NCI-H2196 treated with DMSO at 0.1 percent for 48 hours (cell line): ENCODE measurements at regions not wholly inside any gene's neighbourhood (a gene's known extent, or its start where the extent isn't known, plus 50 kb on each side); places are given as distances from the start of the nearest gene placed in this dataset.
"Not testable (repeated sequence)": the region's sequence is repeated elsewhere in the genome, so short reads cannot be mapped to it uniquely, and the experiment has no call there.

ENCODE experiments used
- DNase-seq: peaks from one replicate; lab custom pipeline; 2025; ENCODE audit not compliant: unreplicated experiment; lab: John Stamatoyannopoulos, UW

- no peak for DNase-seq
Measured at GRCh38 chr6:167661552-167662044, 165.1 kb upstream of the AFDN start.

DNA sequence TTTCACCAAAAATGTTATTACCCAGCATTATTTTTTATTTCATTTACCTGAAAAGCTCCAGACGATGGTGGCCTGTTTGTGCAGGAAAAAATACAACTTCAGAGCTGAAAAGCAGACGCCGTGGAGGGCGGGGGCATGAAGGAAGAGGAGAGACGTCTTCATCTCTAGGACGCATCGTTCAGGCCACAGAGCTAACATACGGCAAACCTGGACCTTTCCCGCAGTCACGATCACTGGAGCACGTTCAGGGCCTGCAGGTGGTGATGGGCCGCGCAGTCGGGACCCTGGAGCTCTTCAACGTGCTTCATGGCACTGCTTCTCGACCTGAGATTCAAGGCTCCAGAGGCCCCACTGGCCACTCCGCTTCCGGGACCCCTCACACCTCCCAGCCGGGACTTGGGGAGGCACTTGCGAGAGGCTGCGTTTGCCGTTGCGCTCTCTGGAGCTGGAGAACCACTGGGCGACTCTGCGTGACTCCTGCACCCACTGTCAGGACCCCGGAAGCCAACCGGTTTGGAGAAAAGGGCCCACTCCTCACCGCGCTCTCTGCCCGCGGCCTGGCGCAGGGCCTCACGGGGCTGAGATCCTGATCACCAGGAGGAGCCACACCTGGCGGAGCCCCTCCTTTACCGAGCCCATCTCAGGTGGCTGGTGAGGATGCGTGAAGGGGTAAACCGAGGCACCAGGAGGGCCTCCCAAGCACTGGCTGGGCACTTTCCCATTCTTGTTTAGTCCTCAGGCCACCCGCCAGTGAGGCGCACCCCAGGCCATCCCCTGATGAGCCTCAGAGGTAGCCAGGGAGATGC lies 164.4 kb upstream of the AFDN start:
- no peak for DNase-seq

GRCh38 chr6:167662881-167663205 lies 163.9 kb upstream of the AFDN start:
- DNase-seq, result no peak

DNA sequence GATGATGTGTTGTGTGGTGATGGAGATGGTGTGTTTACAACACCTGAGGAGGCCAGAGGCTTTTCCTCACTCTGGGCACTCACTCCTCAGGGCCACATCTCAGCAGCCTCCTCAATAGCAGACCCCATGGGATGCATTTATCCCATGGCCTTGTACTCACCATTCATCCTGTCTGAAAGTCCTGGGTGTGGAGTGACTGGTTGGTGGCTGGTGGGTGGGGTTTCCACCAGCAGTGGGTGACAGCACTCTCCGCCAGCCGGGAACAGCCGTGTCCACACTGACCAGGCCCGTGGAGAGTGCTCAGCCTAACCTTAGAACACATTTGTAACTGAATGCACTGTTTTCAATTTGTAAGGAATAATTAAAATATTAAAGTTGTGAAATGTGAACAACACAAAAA lies 163.4 kb upstream of the AFDN start:
- DNase-seq, result no peak

DNA sequence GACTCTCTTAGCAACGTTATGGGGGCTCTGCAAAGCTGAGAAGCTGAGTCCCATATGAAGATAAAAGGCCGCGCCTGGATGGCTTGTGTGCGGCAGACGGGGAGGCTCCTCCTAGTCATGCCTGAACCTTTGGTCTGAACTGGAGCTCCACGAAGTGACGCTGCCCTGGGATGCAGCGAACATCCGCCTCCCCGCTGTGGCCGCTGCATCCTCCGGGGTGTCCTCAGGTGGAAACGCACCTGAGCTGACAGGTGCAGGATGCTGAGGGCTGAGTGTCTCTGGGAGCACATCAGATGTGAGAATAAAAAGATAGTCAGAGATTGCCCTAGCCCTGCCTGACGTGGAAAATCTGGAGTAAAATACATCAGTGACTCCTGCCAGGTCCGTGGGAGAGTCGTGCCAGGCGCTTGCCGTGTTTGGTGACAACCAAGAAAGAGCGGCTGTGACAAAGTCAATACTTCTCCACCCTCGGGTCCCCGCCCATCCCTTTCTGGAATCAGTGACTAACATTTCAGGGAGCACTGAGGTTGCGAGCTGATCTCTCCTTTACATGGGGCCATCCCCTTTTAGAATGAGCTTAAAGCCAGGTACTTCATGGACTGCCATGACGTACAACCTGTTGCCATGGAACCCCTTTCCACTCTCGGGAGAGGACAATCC lies 162.8 kb upstream of the AFDN start:
- DNase-seq, result no peak

DNA sequence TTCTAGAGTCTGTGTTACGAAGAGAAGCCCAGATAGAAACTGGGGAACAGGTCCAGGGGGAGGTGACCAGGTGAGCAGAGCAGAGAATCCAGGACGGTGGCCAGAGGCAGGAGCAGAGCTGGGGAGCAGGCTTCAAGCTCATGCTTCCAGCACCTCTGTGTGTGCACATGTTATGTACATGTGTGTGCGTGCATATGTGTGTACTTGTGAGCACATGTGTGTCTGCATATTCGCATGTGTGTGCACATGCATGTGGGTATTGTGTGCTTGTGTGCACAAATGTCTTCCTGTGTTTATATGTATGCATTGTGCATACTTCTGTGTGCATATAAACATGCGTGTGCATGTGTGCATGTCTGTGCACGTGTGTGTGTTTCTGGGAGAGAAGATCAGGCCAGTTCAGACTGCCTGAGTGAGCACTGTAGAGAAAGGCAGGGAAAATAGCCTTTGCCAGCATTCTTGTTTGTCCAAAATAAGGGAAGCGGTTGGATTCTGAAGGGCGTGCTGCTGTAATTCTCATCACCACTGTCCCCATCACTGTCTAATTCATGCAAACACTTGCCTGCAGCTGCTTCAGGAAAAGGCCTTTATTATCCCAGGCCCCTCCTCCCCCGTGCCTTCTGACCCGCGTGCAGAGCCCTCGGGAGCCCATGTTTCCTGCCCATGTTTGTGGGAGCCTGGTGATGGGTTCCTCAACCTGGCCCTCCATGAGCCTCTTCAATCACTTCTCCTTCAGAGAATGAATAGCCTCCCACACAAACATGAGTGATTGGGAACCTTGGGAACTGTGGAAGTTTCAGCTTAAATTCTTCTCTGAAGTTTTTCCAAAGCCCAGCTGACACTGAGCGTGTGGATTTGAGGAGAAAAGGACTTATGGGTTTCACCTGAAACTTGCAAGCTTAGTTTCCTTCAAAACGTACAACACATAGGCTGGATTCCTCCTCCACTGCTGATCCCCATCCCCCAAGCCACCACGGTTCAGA lies 161.7 kb upstream of the AFDN start:
- no peak for DNase-seq

DNA sequence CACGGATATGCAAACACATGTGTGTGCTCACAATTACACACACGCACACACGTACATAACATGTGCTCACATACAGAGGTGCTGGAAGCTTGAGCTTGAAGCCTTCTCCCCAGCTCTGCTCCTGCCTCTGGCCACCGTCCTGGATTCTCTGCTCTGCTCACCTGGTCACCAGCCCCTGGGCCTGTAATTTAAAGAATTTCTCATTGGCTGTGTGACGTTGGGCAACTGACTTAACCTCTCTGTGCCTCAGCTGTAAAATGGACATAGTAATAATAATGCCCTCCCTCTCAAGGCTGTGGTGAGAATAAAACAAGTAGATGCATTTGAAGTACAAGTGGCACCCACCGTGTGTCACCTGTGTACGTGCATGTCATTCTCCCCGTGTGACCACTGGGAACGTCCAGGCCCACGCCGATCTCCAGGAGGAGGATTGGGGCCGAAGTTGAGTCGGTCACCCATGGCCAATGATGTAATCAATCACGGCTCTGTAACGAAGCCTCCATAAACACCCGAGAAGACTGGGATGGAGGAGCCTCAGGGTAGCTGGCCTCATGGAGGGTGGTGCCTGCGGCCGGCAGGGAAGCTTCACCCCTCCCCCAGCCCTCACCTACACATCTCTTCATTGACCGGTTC lies 160.9 kb upstream of the AFDN start:
- DNase-seq, result no peak

GRCh38 chr6:167666571-167667203 lies 160.0 kb upstream of the AFDN start:
- no peak for DNase-seq

DNA sequence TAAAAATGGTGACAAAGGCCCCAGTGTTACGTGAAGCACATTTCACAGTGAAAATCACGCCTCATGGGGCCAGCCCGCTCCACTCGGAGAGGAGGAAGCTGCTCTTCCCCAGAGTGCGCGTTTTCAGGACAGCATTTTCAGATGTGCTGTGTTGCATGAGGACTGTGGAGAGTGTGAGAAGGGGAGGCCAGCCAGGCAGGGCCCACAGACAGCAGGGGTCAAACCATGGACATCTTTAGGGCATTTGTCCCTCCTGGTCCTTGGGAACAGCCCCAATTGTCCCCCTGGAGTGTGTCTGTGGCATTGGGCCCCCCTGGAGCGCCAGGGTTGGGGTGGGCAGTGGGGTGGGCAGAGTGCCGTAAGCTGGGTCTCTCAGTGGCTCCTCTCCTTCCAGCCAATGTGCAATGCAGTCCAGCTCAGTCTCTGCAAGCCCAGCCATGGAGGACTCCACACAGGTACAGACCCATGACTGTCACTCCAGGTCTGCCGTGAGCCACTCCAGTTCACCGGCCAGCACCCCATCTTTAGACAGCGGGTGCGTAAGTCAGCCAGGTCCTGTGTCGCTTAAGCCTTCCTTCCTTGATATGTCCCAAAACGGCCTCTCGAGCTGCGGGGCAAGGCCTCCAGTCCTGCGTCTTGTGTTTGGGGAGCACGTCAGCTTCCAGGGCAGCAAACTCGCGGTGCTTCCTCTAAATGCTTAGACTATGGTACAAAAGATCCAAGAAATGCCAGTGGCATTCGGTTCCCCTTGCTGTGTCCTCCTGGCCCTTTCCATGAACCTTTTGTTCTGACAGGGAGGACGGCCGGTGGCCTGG lies 159.3 kb upstream of the AFDN start:
- no peak for DNase-seq

- DNase-seq, result no peak
Measured at GRCh38 chr6:167668019-167668753, 158.5 kb upstream of the AFDN start.

GRCh38 chr6:167668754-167669552 lies 157.8 kb upstream of the AFDN start:
- DNase-seq, result no peak

- DNase-seq, result no peak
Measured at GRCh38 chr6:167669553-167669849, 157.2 kb upstream of the AFDN start.

DNA sequence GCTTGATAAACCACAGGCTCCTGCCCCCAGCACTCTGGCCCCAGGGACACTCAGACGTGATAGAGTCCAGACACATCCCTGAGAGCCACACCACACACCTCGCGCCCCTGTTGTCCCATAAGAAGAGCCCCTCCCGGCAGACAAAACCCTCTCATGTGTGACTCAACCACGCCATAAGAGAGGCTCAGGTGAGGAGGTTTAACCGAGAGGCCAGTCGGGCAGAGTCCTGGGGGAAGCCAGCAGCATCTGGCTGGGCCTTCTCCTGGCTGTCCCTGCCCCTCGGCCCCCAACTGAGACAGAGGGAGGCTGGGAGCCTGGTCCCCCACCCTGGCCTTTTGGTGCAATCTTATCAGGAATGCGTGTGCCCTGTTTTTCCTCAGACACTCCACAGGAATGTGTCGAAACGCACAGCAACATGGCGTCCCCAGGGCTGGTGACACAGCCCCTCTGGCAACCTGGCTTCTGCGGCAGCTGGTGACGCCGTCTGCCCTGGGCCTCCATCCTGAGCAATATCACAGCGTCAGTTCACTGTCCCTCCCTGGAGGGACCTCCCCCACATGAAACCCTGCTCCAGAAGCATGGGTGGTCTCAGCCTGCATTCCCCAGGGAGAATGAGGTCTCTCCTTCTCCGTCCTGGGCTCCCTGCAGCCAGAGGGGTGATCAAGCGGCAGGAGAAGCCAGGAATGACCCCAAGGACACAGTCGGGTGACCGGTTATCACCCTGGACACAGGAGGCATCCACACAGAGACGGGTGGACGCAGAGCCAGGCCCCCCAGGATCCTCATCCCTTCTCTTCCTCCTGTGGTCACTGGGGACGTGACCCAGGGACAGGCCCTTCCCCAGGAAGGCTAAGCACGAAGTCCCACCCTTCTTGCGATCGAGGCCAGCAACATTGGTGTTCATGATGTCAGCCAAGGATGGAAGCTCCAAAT lies 156.6 kb upstream of the AFDN start:
- DNase-seq, result no peak

DNA sequence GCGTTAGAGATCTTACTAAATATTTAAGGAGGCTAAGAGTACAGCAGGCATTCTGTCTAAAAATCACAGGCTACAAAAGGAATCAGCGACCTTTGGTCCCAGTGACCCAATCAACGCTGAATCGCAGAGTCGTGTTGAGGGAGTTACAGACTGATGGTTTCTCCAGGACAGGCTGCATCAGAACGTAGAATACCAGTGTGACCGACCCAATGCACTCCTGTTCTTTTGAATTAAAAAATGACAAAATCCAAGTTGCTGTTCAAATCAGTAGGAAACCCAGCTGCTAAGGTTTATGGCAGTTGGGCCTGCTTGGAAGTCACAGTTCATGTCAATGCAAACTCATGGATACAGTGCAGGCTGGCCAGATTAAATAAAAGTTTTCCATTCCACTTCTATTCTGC lies 155.8 kb upstream of the AFDN start:
- DNase-seq, result no peak

DNA sequence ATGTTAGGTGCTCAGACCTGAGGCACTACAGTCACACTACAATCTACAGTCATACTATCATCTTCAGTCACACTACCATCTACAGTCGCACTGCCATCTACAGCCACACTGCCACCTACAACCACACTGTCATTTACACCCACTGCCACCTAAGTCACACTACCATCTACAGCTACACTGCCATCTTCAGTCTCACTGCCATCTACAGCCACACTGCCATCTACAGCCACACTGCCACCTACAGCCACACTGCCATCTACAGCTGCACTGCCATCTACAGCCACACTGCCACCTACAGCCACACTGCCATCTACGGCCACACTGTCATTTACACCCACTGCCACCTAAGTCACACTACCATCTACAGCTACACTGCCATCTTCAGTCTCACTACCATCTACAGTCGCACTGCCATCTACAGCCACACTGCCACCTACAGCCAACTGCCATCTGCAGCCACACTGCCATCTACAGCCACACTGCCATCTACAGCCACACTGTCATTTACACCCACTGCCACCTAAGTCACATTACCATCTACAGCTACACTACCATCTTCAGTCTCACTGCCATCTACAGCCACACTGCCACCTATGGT lies 155.2 kb upstream of the AFDN start:
- not testable (repeated sequence) for DNase-seq

- no peak for DNase-seq
Measured at GRCh38 chr6:167671977-167672687, 154.6 kb upstream of the AFDN start.
